Ovary (tissue), 7 donors: ENCODE measurements at regions not wholly inside any gene's neighbourhood (a gene's known extent, or its start where the extent isn't known, plus 50 kb on each side); places are given as distances from the start of the nearest gene placed in this dataset.

Experiments
- DNase-seq, 5 donors: peaks; one replicate each; pipeline ENCODE4 v3.0.0-alpha.2; 2019 to 2020
- H3K27ac ChIP-seq, 2 donors: fragments of 200-600 bp; one replicate each; pipeline versions ENCODE4 v1.5.1 to v1.8.0; 2019 to 2022
- H3K27me3 ChIP-seq: fragments of 200-600 bp; one replicate; pipeline ENCODE4 v1.8.0; 2022
- H3K36me3 ChIP-seq: fragments of 200-600 bp; sonication (generic); one replicate; pipeline ENCODE4 v1.5.1; 2019
- H3K4me1 ChIP-seq: one replicate; pipeline ENCODE4 v1.8.1; 2013; ENCODE audit warnings: mild to moderate bottlenecking, moderate library complexity; ENCODE audit not compliant: insufficient read depth
- H3K4me3 ChIP-seq: fragments of 200-600 bp; sonication (generic); one replicate; pipeline ENCODE4 v1.5.1; 2017
- H3K9me3 ChIP-seq, 2 donors: fragments of 200-600 bp in 1 of 2; sonication (generic) in 1 of 2; one replicate each; pipeline versions ENCODE4 v1.5.1 to v1.8.1; 2013 to 2019; ENCODE audit warnings: mild to moderate bottlenecking in 1 of 2, moderate library complexity in 1 of 2
- EP300 ChIP-seq: sonication (generic); formaldehyde crosslinking; IDR thresholded peaks from one replicate; pipeline ENCODE4 v1.6.1; 2017; ENCODE audit warnings: antibody characterized with exemption
- POLR2A ChIP-seq: fragments of 450-650 bp; IDR thresholded peaks from one replicate; pipeline ENCODE4 v1.6.1; 2017; ENCODE audit warnings: antibody characterized with exemption, mild to moderate bottlenecking, moderate library complexity
- WGBS, 3 donors: extraction: QIAGEN DNeasy Blood & Tissue Kit in 1 of 3; methylation state at CpG; one replicate each; pipeline versions ENCODE4 v1.1.5 to v1.1.7; 2013 to 2017; 5-methylcytosine and 5-hydroxymethylcytosine counted together
- intact Hi-C, 4 donors: fragments of 100-400 bp; cut with DNase I; formaldehyde crosslinking; loops; one replicate each; pipeline versions ENCODE4 v1.11.0 to v1.15.1; 2022 to 2023
- TF ChIP-seq, protein P1 (sequence below), 3 donors: fragments of 450-650 bp in 2 of 3; fragments of 200-600 bp in 1 of 3; IDR thresholded peaks; one replicate each; pipeline versions ENCODE4 v1.5.1 to v1.8.0; 2016 to 2022; ENCODE audit warnings: antibody characterized with exemption in 3 of 3, mild to moderate bottlenecking in 1 of 3
- donor health status: DM: no; HTN: no; CAD: no; lungs with moderate emphysema.
- donor health status: DM: no; HTN: no; CAD: no.
- donor health status: Bipolar disorder and iron deficiency.
- donor health status: DM: no; HTN: no; CAD: no.
- donor health status: DM: yes; HTN: yes; CAD: no.

DNA sequence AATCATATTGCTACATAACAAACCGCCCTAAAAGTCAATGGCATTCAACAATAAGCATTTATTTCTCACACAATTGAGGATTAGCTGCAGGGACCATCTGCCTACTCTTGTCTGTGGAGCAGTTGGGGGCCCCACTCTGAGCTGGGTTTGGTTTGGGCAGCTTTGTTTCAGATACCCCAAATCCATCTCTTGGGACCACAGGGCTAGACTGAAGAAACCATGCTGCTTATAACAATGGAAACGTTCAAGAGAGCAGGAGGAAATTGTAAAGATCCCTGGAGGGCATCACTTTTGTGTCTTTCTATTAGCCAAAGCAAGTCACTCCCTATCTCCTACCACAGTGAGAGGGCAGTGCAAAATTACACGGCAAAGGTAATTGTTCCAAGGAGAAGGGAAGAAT is 146.5 kb upstream of the MGAT5 start:
- intact Hi-C loops: no loop called here
- Histone ChIP-seq H3K4me1 (no peaks in the 10 kb centered on the region), H3K36me3 (no peaks in the 10 kb centered on the region), H3K27me3 (no peaks in the 10 kb centered on the region), H3K4me3 (no peak overlapping the region), H3K9me3 (no peaks in the 10 kb centered on the region), H3K27ac (no peak overlapping the region)
- DNase-seq: no peak
- 31 to 69% (median 47%) methylated on average over 3 of the region's 3 CpGs for WGBS, 3 donors
- TF ChIP-seq, protein P1, sequence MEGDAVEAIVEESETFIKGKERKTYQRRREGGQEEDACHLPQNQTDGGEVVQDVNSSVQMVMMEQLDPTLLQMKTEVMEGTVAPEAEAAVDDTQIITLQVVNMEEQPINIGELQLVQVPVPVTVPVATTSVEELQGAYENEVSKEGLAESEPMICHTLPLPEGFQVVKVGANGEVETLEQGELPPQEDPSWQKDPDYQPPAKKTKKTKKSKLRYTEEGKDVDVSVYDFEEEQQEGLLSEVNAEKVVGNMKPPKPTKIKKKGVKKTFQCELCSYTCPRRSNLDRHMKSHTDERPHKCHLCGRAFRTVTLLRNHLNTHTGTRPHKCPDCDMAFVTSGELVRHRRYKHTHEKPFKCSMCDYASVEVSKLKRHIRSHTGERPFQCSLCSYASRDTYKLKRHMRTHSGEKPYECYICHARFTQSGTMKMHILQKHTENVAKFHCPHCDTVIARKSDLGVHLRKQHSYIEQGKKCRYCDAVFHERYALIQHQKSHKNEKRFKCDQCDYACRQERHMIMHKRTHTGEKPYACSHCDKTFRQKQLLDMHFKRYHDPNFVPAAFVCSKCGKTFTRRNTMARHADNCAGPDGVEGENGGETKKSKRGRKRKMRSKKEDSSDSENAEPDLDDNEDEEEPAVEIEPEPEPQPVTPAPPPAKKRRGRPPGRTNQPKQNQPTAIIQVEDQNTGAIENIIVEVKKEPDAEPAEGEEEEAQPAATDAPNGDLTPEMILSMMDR (IDR thresholded peaks at IDR 0.05): no peak
- TF ChIP-seq EP300 (no peak), POLR2A (no peak)

DNA sequence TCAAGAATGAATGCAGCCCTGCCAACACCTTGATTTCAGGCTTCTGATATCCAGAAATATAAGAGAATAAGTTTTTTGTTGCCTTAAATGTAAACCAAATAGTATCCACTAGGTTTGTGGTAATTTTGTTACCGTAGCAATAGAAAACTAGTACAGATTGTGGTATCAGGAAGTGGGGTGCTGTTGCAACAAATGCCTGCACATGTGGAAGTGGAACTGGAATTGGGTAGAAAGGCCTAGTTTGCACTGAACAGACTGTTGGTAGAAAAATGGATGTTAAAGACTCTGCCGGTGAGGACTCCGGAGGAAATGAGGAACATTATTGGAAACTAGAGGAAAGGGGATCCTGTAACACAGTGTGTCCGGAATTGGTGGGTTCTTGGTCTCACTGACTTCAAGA is 145.8 kb upstream of the MGAT5 start:
- H3K27ac ChIP-seq: no peak overlapping the region
- H3K9me3 ChIP-seq: no peaks in the 10 kb centered on the region
- no peaks in the 10 kb centered on the region for H3K36me3 ChIP-seq
- H3K4me3 ChIP-seq: no peak overlapping the region
- no peak for DNase-seq
- H3K27me3 ChIP-seq: no peaks in the 10 kb centered on the region
- 89 to 92% (median 91%) methylated on average over 4 of the region's 4 CpGs for WGBS, 3 donors
- intact Hi-C loops: no loop called here
- H3K4me1 ChIP-seq: no peaks in the 10 kb centered on the region
- TF ChIP-seq EP300 (no peak), POLR2A (no peak)
- TF ChIP-seq, protein P1 (IDR thresholded peaks at IDR 0.05): no peak

DNA sequence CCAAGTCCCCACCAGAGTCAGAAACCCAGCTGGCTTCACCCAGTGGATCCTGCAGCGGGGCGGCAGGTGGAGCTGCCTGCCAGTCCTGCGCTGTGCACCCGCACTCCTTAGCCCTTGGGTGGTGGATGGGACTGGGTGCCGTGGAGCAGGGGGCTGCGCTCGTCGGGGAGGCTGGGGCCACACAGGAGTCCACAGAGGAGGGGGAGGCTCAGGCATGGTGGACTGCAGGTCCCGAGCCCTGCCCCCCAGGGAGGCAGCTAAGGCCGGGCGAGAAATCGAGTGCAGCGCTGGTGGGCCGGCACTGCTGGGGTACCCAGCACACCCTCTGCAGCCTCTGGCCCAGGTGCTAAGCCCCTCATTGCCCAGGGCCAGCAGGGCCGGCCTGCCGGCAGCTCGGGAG is 144.6 kb upstream of the MGAT5 start:
- no peaks in the 10 kb centered on the region for H3K36me3 ChIP-seq
- no peaks in the 10 kb centered on the region for H3K27me3 ChIP-seq
- no peak overlapping the region for H3K4me3 ChIP-seq
- TF ChIP-seq, protein P1 (IDR thresholded peaks at IDR 0.05): no peak
- TF ChIP-seq EP300: no peak
- TF ChIP-seq POLR2A: no peak
- DNase-seq: no peak
- intact Hi-C loops: no loop called here
- H3K27ac ChIP-seq: no peak overlapping the region
- no peaks in the 10 kb centered on the region for H3K4me1 ChIP-seq
- no peaks in the 10 kb centered on the region for H3K9me3 ChIP-seq
- 95 to 98% (median 96%) methylated on average over 15 to 17 of the region's 17 CpGs for WGBS, 3 donors

DNA sequence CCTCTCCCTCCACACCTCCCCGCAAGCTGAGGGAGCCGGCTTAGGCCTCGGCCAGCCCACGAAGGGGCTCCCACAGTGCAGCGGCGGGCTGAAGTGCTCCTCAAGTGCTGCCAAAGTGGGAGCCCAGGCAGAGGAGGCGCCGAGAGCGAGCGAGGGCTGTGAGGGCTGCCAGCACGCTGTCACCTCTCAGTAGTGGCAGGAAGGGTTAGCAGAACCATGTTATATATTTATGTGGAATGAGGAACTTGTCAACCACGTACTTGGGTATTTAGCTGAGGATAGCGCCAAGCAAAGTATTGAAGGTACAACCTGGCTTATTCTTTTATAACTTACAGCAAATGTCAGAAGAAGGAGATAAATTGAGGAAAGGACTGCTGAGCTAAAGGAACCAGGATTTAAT is 144.1 kb upstream of the MGAT5 start:
- H3K4me1 ChIP-seq: no peaks in the 10 kb centered on the region
- TF ChIP-seq, protein P1 (IDR thresholded peaks at IDR 0.05): no peak
- TF ChIP-seq POLR2A (no peak), EP300 (no peak)
- no peaks in the 10 kb centered on the region for H3K9me3 ChIP-seq
- no peak for DNase-seq
- WGBS, 3 donors: 87 to 96% (median 94%) methylated on average over 13 of the region's 13 CpGs
- H3K36me3 ChIP-seq: no peaks in the 10 kb centered on the region
- no peak overlapping the region for H3K27ac ChIP-seq
- intact Hi-C loops: loop anchor here in 1 of 4 donors (10.0 kb wide), 1 partner anchor 305 kb away; no protein-coding TSS in a partner anchor
- no peaks in the 10 kb centered on the region for H3K27me3 ChIP-seq
- H3K4me3 ChIP-seq: no peak overlapping the region

DNA sequence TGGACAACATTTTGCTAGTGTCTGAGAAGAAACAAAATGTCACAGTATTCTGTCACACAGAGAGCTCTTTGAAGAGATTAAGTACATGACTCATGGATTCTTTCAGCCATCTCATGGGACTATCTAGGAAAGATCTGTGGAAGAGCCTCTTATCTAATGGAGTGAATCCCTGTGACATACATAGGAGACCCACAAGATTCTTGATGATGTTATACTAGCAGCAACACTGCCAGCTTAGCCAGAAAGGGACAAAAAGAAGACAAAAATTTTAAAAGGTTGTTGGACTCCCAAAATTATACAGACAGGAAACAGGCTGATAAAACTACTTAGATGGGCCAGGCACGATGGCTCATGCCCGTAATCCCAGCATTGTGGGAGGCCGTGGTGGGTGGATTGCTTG is 143.3 kb upstream of the MGAT5 start:
- H3K9me3 ChIP-seq: no peaks in the 10 kb centered on the region
- intact Hi-C loops: loop anchor here in 1 of 4 donors (10.0 kb wide), 1 partner anchor 304 kb away; no protein-coding TSS in a partner anchor
- TF ChIP-seq POLR2A (no peak), EP300 (no peak)
- TF ChIP-seq, protein P1 (IDR thresholded peaks at IDR 0.05): no peak
- H3K27ac ChIP-seq: no peak overlapping the region
- H3K27me3 ChIP-seq: no peaks in the 10 kb centered on the region
- H3K4me3 ChIP-seq: no peak overlapping the region
- H3K36me3 ChIP-seq: no peaks in the 10 kb centered on the region
- WGBS, 3 donors: 85 to 93% (median 85%) methylated on average over 3 of the region's 3 CpGs
- no peaks in the 10 kb centered on the region for H3K4me1 ChIP-seq
- no peak for DNase-seq
